ENCODE measurements at regions not wholly inside any gene's neighbourhood (a gene's known extent, or its start where the extent isn't known, plus 50 kb on each side); places are given as distances from the start of the nearest gene placed in this dataset.

DNA sequence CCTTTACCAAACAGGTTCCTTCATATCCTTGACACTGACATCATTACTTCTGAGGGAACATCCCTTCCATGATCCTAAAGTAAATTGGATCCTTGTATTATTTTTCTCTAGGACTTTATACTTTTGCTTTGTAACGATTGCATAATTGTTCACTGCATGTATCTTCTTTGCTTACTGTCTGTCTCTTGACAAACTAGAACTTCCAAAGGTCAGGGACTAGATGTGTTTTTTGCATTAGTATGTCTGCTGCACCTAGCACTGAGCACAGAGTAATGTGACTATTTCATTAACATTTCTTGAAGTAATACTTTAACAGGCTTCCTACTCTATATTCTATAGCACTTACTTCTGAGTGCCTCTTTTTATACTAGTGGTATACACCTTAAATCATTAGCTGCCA, 976.6 kb upstream of the SORCS1 start:
- TF ChIP-seq, protein P1, sequence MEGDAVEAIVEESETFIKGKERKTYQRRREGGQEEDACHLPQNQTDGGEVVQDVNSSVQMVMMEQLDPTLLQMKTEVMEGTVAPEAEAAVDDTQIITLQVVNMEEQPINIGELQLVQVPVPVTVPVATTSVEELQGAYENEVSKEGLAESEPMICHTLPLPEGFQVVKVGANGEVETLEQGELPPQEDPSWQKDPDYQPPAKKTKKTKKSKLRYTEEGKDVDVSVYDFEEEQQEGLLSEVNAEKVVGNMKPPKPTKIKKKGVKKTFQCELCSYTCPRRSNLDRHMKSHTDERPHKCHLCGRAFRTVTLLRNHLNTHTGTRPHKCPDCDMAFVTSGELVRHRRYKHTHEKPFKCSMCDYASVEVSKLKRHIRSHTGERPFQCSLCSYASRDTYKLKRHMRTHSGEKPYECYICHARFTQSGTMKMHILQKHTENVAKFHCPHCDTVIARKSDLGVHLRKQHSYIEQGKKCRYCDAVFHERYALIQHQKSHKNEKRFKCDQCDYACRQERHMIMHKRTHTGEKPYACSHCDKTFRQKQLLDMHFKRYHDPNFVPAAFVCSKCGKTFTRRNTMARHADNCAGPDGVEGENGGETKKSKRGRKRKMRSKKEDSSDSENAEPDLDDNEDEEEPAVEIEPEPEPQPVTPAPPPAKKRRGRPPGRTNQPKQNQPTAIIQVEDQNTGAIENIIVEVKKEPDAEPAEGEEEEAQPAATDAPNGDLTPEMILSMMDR (IDR thresholded peaks at IDR 0.05), result no peak
- TF ChIP-seq CBFB (CRISPR knock-in tag; IDR thresholded peaks at IDR 0.05; ENCODE audit: low read depth) (no peak), FOXJ3 (CRISPR knock-in tag; IDR thresholded peaks at IDR 0.05; ENCODE audit: borderline replicate concordance) (no peak), TEAD4 (CRISPR knock-in tag; IDR thresholded peaks at IDR 0.05) (no peak), ZBTB21 (CRISPR knock-in tag; IDR thresholded peaks at IDR 0.05; ENCODE audit: borderline replicate concordance) (no peak)
- TF ChIP-seq, protein P2, sequence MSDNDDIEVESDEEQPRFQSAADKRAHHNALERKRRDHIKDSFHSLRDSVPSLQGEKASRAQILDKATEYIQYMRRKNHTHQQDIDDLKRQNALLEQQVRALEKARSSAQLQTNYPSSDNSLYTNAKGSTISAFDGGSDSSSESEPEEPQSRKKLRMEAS (CRISPR knock-in tag; IDR thresholded peaks at IDR 0.05), result no peak
- TF ChIP-seq, protein P3, sequence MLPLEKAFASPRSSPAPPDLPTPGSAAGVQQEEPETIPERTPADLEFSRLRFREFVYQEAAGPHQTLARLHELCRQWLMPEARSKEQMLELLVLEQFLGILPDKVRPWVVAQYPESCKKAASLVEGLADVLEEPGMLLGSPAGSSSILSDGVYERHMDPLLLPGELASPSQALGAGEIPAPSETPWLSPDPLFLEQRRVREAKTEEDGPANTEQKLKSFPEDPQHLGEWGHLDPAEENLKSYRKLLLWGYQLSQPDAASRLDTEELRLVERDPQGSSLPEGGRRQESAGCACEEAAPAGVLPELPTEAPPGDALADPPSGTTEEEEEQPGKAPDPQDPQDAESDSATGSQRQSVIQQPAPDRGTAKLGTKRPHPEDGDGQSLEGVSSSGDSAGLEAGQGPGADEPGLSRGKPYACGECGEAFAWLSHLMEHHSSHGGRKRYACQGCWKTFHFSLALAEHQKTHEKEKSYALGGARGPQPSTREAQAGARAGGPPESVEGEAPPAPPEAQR (CRISPR knock-in tag; IDR thresholded peaks at IDR 0.05), result no peak
- TF ChIP-seq, protein P4, sequence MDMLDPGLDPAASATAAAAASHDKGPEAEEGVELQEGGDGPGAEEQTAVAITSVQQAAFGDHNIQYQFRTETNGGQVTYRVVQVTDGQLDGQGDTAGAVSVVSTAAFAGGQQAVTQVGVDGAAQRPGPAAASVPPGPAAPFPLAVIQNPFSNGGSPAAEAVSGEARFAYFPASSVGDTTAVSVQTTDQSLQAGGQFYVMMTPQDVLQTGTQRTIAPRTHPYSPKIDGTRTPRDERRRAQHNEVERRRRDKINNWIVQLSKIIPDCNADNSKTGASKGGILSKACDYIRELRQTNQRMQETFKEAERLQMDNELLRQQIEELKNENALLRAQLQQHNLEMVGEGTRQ (CRISPR knock-in tag; IDR thresholded peaks at IDR 0.05), result no peak
- TF ChIP-seq, protein P5, sequence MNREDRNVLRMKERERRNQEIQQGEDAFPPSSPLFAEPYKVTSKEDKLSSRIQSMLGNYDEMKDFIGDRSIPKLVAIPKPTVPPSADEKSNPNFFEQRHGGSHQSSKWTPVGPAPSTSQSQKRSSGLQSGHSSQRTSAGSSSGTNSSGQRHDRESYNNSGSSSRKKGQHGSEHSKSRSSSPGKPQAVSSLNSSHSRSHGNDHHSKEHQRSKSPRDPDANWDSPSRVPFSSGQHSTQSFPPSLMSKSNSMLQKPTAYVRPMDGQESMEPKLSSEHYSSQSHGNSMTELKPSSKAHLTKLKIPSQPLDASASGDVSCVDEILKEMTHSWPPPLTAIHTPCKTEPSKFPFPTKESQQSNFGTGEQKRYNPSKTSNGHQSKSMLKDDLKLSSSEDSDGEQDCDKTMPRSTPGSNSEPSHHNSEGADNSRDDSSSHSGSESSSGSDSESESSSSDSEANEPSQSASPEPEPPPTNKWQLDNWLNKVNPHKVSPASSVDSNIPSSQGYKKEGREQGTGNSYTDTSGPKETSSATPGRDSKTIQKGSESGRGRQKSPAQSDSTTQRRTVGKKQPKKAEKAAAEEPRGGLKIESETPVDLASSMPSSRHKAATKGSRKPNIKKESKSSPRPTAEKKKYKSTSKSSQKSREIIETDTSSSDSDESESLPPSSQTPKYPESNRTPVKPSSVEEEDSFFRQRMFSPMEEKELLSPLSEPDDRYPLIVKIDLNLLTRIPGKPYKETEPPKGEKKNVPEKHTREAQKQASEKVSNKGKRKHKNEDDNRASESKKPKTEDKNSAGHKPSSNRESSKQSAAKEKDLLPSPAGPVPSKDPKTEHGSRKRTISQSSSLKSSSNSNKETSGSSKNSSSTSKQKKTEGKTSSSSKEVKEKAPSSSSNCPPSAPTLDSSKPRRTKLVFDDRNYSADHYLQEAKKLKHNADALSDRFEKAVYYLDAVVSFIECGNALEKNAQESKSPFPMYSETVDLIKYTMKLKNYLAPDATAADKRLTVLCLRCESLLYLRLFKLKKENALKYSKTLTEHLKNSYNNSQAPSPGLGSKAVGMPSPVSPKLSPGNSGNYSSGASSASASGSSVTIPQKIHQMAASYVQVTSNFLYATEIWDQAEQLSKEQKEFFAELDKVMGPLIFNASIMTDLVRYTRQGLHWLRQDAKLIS (CRISPR knock-in tag; IDR thresholded peaks at IDR 0.05; ENCODE audit: borderline replicate concordance), result no peak

Measured in WTC11 (cell line).